GM12873 (cell line): ENCODE measurements at regions not wholly inside any gene's neighbourhood (a gene's known extent, or its start where the extent isn't known, plus 50 kb on each side); places are given as distances from the start of the nearest gene placed in this dataset.

Experiments
- CTCF ChIP-seq: IDR thresholded peaks from 2 replicates; pipeline ENCODE4 v1.5.1; 2012; ENCODE audit warnings: low read depth, mild to moderate bottlenecking, moderate library complexity, low read length, control low read depth; ENCODE audit not compliant: insufficient read depth; ENCODE audit errors: missing control alignments

DNA sequence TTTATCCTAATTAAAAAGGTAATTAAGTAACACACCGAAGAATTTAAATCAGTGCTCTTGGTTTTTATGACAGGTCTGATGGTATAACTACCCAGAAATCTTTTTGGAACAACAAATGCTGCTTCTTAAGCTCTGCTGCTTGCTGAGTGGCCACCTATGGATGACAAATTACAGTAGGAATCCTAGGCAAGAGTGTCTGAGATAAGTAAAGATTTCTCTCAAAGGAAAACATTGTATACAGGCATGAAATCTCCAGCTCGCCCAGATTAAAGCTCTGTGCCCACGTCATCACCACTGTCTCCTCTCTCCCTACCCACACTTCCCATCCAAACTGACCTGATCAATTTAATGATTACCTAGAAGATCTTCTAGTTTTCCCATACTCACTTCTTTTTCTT is 1083.0 kb upstream of the MAP3K7 start:
- TF ChIP-seq CTCF, result no peak

GRCh38 chr6:91669154-91669870 is 1082.4 kb upstream of the MAP3K7 start:
- no peak for TF ChIP-seq CTCF

DNA sequence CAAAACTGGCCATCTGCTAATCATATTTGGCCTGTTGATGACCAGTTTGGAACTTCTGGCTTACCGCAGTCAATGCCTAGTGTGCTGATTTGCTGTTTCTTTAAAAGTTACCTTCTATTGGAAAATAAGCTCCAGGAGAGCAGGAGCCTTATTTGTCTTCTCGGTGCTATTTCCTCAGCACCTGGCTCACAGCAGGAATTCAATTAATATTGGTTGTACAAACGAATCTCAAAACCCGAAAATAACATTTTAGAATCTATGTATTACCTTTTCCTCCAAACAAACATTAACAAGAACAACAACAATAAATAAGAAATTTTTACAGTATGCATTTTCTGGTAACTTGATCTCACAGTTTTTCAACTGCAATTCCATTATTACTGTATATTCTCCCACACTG is 1080.7 kb upstream of the MAP3K7 start:
- no peak for TF ChIP-seq CTCF

GRCh38 chr6:91664327-91664959 is 1077.6 kb upstream of the MAP3K7 start:
- no peak for TF ChIP-seq CTCF

DNA sequence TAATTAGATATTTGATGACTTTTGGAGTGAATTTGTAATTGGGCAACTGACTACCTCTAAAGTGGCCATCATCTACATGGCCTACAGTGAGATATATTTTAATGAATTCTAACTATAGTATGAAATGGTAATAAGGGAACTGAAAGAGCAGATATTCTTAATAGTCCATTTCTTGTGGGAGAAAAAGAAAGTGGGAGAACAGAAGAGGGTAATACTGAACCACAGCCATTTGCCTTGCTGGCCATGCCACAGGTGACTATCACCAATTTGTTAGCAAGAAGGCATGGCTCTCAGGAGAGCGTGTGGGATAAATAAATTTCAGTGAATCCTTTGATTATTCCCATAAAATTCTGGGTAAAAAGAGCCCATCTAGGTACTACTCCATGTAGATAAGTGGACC is 1074.0 kb upstream of the MAP3K7 start:
- TF ChIP-seq CTCF, result no peak

GRCh38 chr6:91659891-91660290 is 1073.0 kb upstream of the MAP3K7 start:
- no peak for TF ChIP-seq CTCF

DNA sequence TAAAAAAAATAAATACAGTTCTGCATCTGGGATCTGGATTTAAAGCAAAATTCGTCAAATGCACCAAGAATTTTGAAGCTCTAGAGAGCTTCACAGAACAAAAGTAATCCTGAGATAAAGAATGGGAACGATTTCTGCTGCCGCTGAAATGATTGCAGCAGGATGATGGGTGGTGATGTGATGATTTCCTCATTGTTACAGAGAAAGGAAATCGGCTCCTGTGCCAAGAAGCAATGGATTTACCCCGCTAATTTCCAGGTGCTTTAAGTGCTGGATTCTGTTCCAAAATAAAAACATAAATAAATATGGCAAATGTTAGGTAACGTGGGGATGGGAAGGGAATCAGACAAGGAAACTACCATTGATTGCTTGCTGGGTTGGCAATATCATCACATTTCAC is 1067.9 kb upstream of the MAP3K7 start:
- no peak for TF ChIP-seq CTCF
